Keratinocyte (primary cell): ENCODE measurements at regions not wholly inside any gene's neighbourhood (a gene's known extent, or its start where the extent isn't known, plus 50 kb on each side); places are given as distances from the start of the nearest gene placed in this dataset.

Experiments
- DNase-seq: peaks from one replicate; pipeline ENCODE4 v3.0.0-alpha.2; 2011; ENCODE audit warnings: low read depth, missing footprints, low spot score
- FAIRE-seq: peaks from 2 replicates; lab custom pipeline; 2011; peaks lifted over from hg19 to GRCh38; lab: Jason Lieb, UNC
- H2AFZ ChIP-seq: 2 replicates; pipeline ENCODE4 v1.6.0; 2012; ENCODE audit warnings: low read length, control low read depth, inconsistent platforms; ENCODE audit not compliant: control insufficient read depth
- H3K27ac ChIP-seq: 2 replicates; pipeline ENCODE4 v1.5.1; 2011; ENCODE audit warnings: low read length; ENCODE audit not compliant: control insufficient read depth, insufficient read depth
- H3K27me3 ChIP-seq: 3 replicates; pipeline ENCODE4 v1.6.0; 2011; ENCODE audit warnings: low read length; ENCODE audit not compliant: control insufficient read depth, insufficient read depth; ENCODE audit errors: extremely low read depth
- H3K36me3 ChIP-seq, 2 experiments: 2 replicates in 1 of 2; 3 replicates in 1 of 2; pipeline ENCODE4 v1.5.1; 2011; ENCODE audit warnings: low read length in 2 of 2, mild to moderate bottlenecking in 1 of 2; ENCODE audit not compliant: control insufficient read depth in 2 of 2, insufficient read depth in 2 of 2; ENCODE audit errors: extremely low read depth in 1 of 2
- H3K4me1 ChIP-seq: 3 replicates; pipeline ENCODE4 v1.5.1; 2011; ENCODE audit warnings: low read length; ENCODE audit not compliant: control insufficient read depth, insufficient read depth; ENCODE audit errors: extremely low read depth
- H3K4me2 ChIP-seq: 3 replicates; pipeline ENCODE4 v1.6.0; 2011; ENCODE audit warnings: low read depth, low read length; ENCODE audit not compliant: control insufficient read depth, insufficient read depth; ENCODE audit errors: extremely low read depth
- H3K4me3 ChIP-seq, 3 experiments: fragments of 200-600 bp in 1 of 3; sonication (generic) in 1 of 3; 2 replicates in 2 of 3; 3 replicates in 1 of 3; pipeline ENCODE4 v1.5.1; 2011 to 2016; ENCODE audit warnings: low read length in 3 of 3, mild to moderate bottlenecking in 3 of 3, control low read depth in 2 of 3, inconsistent platforms in 1 of 3, low read depth in 1 of 3, mixed read lengths in 1 of 3, mixed run types in 1 of 3, moderate library complexity in 1 of 3; ENCODE audit not compliant: control insufficient read depth in 2 of 3, insufficient read depth in 2 of 3; ENCODE audit errors: extremely low read depth in 1 of 3
- H3K79me2 ChIP-seq: 2 replicates; pipeline ENCODE4 v1.6.0; 2012; ENCODE audit warnings: low read length; ENCODE audit not compliant: control insufficient read depth, insufficient read depth
- H3K9ac ChIP-seq: 3 replicates; pipeline ENCODE4 v1.6.0; 2011; ENCODE audit warnings: low read length; ENCODE audit not compliant: control insufficient read depth, insufficient read depth; ENCODE audit errors: extremely low read depth
- H3K9me1 ChIP-seq: 3 replicates; pipeline ENCODE4 v1.6.0; 2011; ENCODE audit warnings: low read length; ENCODE audit not compliant: control insufficient read depth, insufficient read depth; ENCODE audit errors: extremely low read depth
- H3K9me3 ChIP-seq: 2 replicates; pipeline ENCODE4 v1.5.1; 2012; ENCODE audit warnings: low read depth, low read length; ENCODE audit not compliant: control insufficient read depth
- H4K20me1 ChIP-seq: 3 replicates; pipeline ENCODE4 v1.6.0; 2011; ENCODE audit warnings: low read length; ENCODE audit not compliant: control insufficient read depth, insufficient read depth; ENCODE audit errors: extremely low read depth
- CTCF ChIP-seq, 3 experiments: IDR thresholded peaks in 1 of 3; conservative IDR thresholded peaks in 1 of 3; optimal IDR thresholded peaks in 1 of 3; 2 replicates in 2 of 3; 3 replicates in 1 of 3; pipeline versions ENCODE3 to v1.5.1; 2011; ENCODE audit warnings: low read length in 3 of 3, mild to moderate bottlenecking in 3 of 3, moderate library complexity in 2 of 3, control low read depth in 1 of 3, inconsistent platforms in 1 of 3; ENCODE audit not compliant: insufficient read depth in 2 of 3; ENCODE audit errors: extremely low read depth in 1 of 3
- EZH2 ChIP-seq: IDR thresholded peaks from one replicate; pipeline ENCODE4 v1.6.1; 2012; ENCODE audit warnings: inconsistent platforms, mild to moderate bottlenecking, low read length, moderate library complexity
- dilution Hi-C: fragments of 300-500 bp; cut with MboI; formaldehyde crosslinking; loops from one replicate; pipeline ENCODE4 v1.7.0; 2020; ENCODE audit warnings: low sequenced_read_pairs; ENCODE audit not compliant: extremely low pct_ligation_motif_present

GRCh38 chr6:98601716-98602115 lies 232.7 kb upstream of the POU3F2 start:
- Histone ChIP-seq H3K9ac (no peak overlapping the region), H3K9me1 (no peaks in the 10 kb centered on the region), H2AFZ (no peak overlapping the region), H3K4me1 (no peaks in the 10 kb centered on the region), H3K27me3 (no peaks in the 10 kb centered on the region), H4K20me1 (no peaks in the 10 kb centered on the region), H3K4me2 (no peak overlapping the region), H3K9me3 (no peaks in the 10 kb centered on the region), H3K36me3 (no peaks in the 10 kb centered on the region), H3K4me3 (no peak overlapping the region), H3K27ac (no peak overlapping the region), H3K79me2 (no peaks in the 10 kb centered on the region)
- dilution Hi-C loops: no loop called here
- DNase-seq: no peak
- no peak for TF ChIP-seq CTCF (optimal IDR thresholded peaks at IDR 0.05 in 1 of 3, IDR thresholded peaks at IDR 0.05 in 1 of 3, conservative IDR thresholded peaks at IDR 0.05 in 1 of 3; ENCODE audit: extremely low read depth in 1 of 3, insufficient read depth in 2 of 3, low read length in 3 of 3)
- no peak for TF ChIP-seq EZH2
- FAIRE-seq: no peak

- Histone ChIP-seq H3K4me1 (no peaks in the 10 kb centered on the region), H2AFZ (no peak overlapping the region), H3K27me3 (no peaks in the 10 kb centered on the region), H3K79me2 (no peaks in the 10 kb centered on the region), H4K20me1 (no peaks in the 10 kb centered on the region), H3K27ac (no peak overlapping the region), H3K9me1 (no peaks in the 10 kb centered on the region), H3K4me2 (no peak overlapping the region), H3K36me3 (no peaks in the 10 kb centered on the region), H3K4me3 (no peak overlapping the region), H3K9me3 (no peaks in the 10 kb centered on the region), H3K9ac (no peak overlapping the region)
- dilution Hi-C loops: no loop called here
- FAIRE-seq: no peak
- DNase-seq: no peak
- TF ChIP-seq EZH2: no peak
Measured at GRCh38 chr6:98605705-98606104, 228.7 kb upstream of the POU3F2 start.

- dilution Hi-C loops: no loop called here
- H3K9ac ChIP-seq: no peak overlapping the region
- FAIRE-seq: no peak
Measured at GRCh38 chr6:98627129-98627775, 207.1 kb upstream of the POU3F2 start.

More at GRCh38 chr6:98627129-98627775, 207.1 kb upstream of the POU3F2 start:
- Histone ChIP-seq H3K79me2 (no peaks in the 10 kb centered on the region), H4K20me1 (no peaks in the 10 kb centered on the region), H3K4me2 (no peak overlapping the region), H3K36me3 (no peaks in the 10 kb centered on the region), H3K4me1 (no peaks in the 10 kb centered on the region), H3K9me3 (no peaks in the 10 kb centered on the region), H3K4me3 (no peak overlapping the region), H3K9me1 (no peaks in the 10 kb centered on the region), H2AFZ (no peak overlapping the region), H3K27me3 (no peaks in the 10 kb centered on the region), H3K27ac (no peak overlapping the region)
- TF ChIP-seq EZH2: no peak
- TF ChIP-seq CTCF (optimal IDR thresholded peaks at IDR 0.05 in 1 of 3, IDR thresholded peaks at IDR 0.05 in 1 of 3, conservative IDR thresholded peaks at IDR 0.05 in 1 of 3; ENCODE audit: extremely low read depth in 1 of 3, insufficient read depth in 2 of 3, low read length in 3 of 3): no peak
- DNase-seq: no peak
